H1 (cell line): ENCODE measurements at regions not wholly inside any gene's neighbourhood (a gene's known extent, or its start where the extent isn't known, plus 50 kb on each side); places are given as distances from the start of the nearest gene placed in this dataset.

ENCODE experiments used
- FOSL1 ChIP-seq: IDR thresholded peaks from 2 replicates; pipeline ENCODE4 v1.6.1; 2011; ENCODE audit warnings: mild to moderate bottlenecking, low read depth, low read length, moderate library complexity; ENCODE audit not compliant: insufficient read depth
- SIRT6 ChIP-seq: IDR thresholded peaks from one replicate; pipeline ENCODE4 v1.7.1; 2012; ENCODE audit warnings: low read length, inconsistent platforms

GRCh38 chr9:86735772-86736458 lies 211.4 kb downstream of the GAS1 start (continued):
- TF ChIP-seq SIRT6, result no peak
- TF ChIP-seq FOSL1, result no peak
